Uterus (tissue), 2 donors: ENCODE measurements at regions not wholly inside any gene's neighbourhood (a gene's known extent, or its start where the extent isn't known, plus 50 kb on each side); places are given as distances from the start of the nearest gene placed in this dataset.

Experiments used
- CTCF ChIP-seq, 4 experiments: fragments of 200-600 bp in 2 of 4; fragments of 450-650 bp in 2 of 4; sonication (generic) in 2 of 4; IDR thresholded peaks; one replicate each; pipeline ENCODE4 v1.5.1; 2016 to 2019; ENCODE audit warnings: antibody characterized with exemption in 4 of 4, mild to moderate bottlenecking in 2 of 4, moderate library complexity in 1 of 4
- POLR2A ChIP-seq, 2 donors: fragments of 450-650 bp; IDR thresholded peaks; one replicate each; pipeline ENCODE4 v1.6.1; 2016; ENCODE audit warnings: antibody characterized with exemption in 2 of 2, mild to moderate bottlenecking in 1 of 2, moderate library complexity in 1 of 2

GRCh38 chr13:64725492-64725891 is 2504.6 kb downstream of the PCDH9 start:
- no peak for TF ChIP-seq CTCF (IDR thresholded peaks at IDR 0.05)
- TF ChIP-seq POLR2A (IDR thresholded peaks at IDR 0.05) = no peak
